ENCODE measurements at regions not wholly inside any gene's neighbourhood (a gene's known extent, or its start where the extent isn't known, plus 50 kb on each side); places are given as distances from the start of the nearest gene placed in this dataset.

DNA sequence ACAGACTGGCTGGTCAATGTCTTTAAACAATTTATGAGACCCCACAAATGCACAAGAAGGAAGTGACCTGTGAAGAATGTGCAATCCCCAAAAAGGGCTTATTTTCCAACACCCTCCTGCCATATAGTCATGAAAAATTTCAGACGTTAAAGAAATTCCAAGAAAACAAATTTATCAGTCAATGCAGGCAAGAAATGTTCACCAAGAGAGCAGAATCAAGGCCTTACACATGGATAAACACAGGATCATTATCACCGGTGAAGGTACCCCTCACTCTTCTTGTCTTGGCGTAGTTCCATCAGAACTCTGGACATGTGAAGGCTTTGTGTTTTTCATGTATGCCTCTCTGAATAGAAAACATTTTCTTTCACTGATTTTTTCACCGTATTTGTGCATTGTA, 186.7 kb upstream of the GALNTL6 start:
- TF ChIP-seq POLR2A (IDR thresholded peaks at IDR 0.05), result no peak
- TF ChIP-seq, protein P1, sequence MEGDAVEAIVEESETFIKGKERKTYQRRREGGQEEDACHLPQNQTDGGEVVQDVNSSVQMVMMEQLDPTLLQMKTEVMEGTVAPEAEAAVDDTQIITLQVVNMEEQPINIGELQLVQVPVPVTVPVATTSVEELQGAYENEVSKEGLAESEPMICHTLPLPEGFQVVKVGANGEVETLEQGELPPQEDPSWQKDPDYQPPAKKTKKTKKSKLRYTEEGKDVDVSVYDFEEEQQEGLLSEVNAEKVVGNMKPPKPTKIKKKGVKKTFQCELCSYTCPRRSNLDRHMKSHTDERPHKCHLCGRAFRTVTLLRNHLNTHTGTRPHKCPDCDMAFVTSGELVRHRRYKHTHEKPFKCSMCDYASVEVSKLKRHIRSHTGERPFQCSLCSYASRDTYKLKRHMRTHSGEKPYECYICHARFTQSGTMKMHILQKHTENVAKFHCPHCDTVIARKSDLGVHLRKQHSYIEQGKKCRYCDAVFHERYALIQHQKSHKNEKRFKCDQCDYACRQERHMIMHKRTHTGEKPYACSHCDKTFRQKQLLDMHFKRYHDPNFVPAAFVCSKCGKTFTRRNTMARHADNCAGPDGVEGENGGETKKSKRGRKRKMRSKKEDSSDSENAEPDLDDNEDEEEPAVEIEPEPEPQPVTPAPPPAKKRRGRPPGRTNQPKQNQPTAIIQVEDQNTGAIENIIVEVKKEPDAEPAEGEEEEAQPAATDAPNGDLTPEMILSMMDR (IDR thresholded peaks at IDR 0.05), result no peak

Measured in right lobe of liver (tissue), 4 donors.